HG02981 (cell line): ENCODE measurements at regions not wholly inside any gene's neighbourhood (a gene's known extent, or its start where the extent isn't known, plus 50 kb on each side); places are given as distances from the start of the nearest gene placed in this dataset.

ENCODE experiments used
- ATAC-seq: cut with Tn5 transposase; IDR thresholded peaks from one replicate; pipeline ENCODE4 v1.9.1; 2021; ENCODE audit warnings: mild to moderate bottlenecking, moderate library complexity; ENCODE audit not compliant: unreplicated experiment

- ATAC-seq, result no peak
These were observed 391.7 kb upstream of the HTR2A start for GRCh38 chr13:47288546-47288945.

DNA sequence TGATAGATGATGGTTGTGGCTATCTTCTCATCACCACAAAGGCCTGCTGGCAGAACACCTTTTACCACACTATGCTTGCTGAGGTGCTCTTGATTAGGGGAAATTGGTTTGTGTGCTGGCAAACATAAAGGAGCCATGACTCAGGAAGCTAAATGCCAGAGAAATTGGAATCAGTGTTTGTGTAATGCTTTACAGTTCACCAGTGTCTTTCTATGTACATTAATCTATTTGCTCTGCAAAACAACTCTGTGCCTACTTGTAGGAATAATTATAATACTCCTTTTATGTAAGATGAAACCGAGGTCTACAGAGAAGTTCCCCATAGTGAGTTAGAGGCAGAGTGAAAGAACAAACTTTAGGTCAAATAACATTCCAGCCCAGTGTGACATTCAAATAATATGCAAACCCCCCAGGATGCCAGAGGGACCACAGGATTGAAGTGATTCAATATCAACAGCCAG lies 390.5 kb upstream of the HTR2A start:
- ATAC-seq, result no peak

DNA sequence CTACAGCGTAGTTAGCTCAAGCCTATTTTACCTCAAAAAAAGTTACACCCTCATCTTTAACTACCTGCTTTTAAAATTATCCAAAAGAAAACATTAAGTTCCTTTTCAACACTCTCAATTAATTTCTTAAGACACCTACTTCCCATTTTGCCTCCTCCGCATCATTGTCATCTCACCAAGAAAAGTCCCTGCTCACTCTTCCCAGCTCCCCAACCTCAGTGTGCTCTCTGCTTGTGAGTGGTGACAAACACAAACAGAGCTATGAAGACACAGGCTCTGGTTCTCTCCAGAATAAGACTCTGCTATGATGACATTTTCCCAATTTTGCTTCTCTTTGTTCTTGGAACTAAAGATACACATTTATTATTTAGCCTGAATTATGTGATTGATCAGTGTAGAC lies 385.1 kb upstream of the HTR2A start:
- ATAC-seq, result no peak

GRCh38 chr13:47279920-47280319 lies 383.1 kb upstream of the HTR2A start:
- no peak for ATAC-seq

DNA sequence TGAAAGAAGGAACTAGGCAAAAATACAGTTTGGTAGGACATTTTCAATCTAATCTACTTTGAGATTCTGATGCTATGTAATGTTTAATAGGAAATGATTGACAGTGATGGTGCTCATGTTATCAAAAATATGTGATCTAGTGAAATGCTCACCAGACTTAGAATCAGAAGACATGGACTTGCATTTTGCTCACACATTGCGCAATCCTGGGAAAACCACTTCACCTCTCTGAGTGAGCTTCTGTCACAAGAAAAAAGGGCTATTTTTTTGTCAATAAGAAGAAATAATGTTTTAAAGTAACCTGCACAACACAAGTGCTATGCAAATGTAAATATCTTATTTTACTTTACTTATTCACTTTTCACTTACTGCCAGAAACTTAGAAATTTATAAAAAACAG lies 380.9 kb upstream of the HTR2A start:
- no peak for ATAC-seq

- no peak for ATAC-seq
These were observed 371.4 kb upstream of the HTR2A start for GRCh38 chr13:47268270-47268669.

DNA sequence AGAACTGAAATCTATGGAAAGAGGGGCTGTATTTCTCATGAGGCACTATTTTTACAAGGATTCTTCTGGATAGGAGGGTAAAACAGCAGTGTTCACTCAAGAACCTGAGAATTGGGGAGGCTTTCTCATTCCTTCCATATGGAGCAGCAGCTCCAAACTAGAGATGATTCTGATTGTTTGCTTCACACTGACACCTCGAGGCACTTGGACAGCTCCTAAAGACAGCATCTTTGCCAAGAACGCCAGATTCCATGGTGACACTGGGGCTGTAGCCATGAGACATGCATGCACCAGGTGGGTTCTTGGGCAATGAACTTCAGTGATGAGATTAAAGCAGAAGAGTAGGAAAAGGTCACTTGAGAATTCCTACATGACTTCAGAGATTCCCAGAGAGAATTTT lies 361.5 kb upstream of the HTR2A start:
- ATAC-seq, result no peak

DNA sequence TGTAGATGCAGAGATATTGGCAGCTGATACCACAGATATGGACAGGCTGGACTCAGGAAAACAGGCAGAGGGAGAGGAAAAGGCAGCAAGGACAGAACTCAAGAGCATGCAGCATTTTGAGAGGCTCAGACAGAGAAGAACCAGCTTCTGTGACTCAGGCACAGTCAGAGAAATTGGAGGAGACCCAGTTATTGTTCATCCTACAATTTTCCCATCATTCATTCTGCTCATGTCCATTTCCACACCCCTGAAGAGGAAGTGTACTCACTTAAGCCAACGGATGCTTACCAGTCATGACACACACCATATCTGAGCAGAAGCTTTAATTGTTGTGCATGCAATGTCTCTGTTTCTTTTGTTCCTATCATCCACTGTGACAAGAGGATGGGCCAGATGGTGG lies 359.8 kb upstream of the HTR2A start:
- no peak for ATAC-seq

GRCh38 chr13:47252627-47253026 lies 355.8 kb upstream of the HTR2A start:
- no peak for ATAC-seq

DNA sequence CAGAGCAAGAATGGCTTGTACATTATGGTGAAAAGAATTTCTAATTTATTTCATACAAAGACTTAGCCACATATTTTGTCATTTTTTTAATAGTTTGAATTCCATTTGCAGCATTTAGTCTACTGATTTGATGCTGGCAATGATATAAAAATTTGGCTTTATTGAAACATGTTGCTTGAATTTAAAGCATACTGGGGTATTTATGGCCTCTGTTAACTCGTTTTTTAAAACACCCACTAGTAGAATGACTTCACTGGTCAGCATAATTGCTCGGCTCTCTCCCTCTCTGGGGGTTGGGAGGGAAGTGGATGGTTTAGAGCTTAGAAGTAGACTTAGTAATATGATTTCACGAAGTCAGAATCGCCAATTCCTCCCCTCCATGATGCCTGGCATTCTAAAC lies 354.9 kb upstream of the HTR2A start:
- no peak for ATAC-seq

DNA sequence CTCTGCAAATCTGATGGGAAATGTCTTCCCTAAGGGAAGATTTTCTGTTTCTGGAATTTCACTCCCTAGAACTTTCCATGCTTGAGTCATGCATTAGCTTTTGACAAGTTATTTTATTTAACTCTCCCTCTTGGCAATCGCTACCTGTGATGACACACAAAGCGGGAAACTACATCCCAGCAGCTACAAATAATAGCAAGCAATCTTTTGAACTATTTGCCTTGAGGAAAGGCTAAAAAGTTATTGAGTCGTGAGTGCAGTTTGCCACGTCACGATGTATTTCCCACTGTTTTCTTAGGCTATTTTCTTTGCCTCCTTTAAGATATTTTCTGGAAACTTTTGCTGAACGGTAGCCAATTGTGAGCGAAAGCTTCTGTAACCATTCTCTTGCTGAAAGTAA lies 353.3 kb upstream of the HTR2A start:
- ATAC-seq, result no peak

GRCh38 chr13:47249266-47249665 lies 352.4 kb upstream of the HTR2A start:
- ATAC-seq, result no peak

GRCh38 chr13:47241446-47241845 lies 344.6 kb upstream of the HTR2A start:
- no peak for ATAC-seq

DNA sequence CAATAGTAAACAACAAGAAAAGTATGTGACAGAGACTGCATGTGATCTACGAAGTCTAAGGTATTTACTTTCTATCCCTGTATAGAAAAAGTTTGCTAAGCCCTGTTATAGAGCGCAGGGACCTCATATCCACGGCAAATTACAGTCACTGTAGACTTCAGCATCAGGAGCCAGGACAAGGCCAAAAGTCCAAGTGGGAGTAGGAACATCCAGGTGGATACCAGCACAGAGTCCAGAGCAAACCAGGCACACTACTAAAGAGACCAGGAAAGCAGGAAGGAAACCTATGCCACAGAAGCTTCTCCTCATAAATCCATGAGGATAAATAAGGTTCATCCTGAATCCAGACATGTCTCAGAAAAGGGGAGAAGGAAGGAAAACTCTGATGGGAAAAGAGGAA lies 342.2 kb upstream of the HTR2A start:
- no peak for ATAC-seq

DNA sequence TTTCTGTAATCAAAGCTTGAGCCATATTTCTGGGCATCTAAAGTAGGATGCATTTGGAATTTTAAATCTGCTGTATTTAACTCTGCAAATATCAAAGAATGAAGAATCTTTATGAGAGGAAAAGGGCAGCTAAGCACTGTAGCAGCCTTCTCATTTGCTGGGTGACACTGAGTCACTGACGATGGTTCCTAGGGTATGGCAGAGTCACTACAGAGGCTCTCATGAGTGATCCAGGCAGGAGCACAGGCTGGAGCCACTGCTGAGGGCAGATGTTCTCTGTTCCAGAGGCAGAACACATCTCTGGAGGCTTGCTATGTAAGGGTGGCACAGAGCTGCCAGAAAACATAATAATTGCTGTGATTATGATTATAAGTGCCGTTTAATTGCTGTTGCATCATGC lies 340.7 kb upstream of the HTR2A start:
- ATAC-seq, result no peak

GRCh38 chr13:47233734-47234133 lies 336.9 kb upstream of the HTR2A start:
- no peak for ATAC-seq

GRCh38 chr13:47232516-47232915 lies 335.7 kb upstream of the HTR2A start:
- ATAC-seq, result no peak

GRCh38 chr13:47230155-47230554 lies 333.3 kb upstream of the HTR2A start:
- ATAC-seq, result no peak

DNA sequence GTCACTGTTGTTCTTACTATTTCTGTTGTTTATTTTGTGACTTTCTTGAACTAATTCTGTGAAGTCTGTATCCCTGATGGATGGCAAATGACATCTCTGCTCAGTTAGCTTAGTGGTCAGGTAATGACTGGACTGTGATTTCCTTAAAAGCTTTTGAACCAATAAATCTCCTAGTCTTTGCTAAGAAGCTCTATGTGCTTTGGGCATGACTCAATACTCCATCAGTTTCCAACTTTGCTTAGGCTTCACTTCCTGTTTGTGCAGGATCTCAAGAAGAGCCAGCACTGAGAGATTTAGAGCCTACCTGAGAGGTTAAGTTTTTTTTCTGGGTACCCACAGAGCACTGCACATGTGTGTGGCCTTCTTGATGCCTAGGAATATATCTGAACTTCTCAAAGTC lies 329.7 kb upstream of the HTR2A start:
- no peak for ATAC-seq

DNA sequence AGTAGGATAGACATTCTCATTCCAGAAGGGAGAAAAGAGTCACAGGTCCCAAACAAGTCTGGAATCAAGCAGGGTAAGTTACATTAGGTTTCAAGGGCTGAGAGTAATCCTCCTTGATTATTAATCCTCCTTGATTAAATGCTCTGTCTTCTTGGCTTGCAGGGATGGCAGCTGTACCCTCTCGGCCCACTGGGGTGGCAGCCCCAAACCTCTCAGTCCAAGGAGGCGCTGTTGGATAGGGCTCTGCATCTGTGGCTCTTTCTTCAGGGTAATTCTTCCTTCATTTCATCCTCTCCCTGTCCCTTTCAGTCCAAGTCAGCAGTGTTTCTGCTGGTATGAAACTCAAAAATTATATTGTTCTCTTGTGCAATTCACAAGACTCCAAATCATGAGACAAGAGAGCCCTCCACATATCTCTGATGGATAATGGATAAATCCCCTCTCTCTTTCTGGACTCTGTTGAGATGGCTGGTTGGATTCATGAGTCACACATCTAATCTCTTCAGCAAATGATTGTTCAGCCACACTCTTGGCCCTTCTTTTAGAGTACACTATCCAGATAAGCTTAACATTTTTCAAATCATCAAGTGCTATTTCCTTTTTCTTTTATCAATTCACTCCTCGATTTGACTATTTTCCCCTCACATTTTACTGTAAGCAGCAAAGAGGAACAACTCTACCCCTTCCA lies 323.7 kb upstream of the HTR2A start:
- no peak for ATAC-seq

DNA sequence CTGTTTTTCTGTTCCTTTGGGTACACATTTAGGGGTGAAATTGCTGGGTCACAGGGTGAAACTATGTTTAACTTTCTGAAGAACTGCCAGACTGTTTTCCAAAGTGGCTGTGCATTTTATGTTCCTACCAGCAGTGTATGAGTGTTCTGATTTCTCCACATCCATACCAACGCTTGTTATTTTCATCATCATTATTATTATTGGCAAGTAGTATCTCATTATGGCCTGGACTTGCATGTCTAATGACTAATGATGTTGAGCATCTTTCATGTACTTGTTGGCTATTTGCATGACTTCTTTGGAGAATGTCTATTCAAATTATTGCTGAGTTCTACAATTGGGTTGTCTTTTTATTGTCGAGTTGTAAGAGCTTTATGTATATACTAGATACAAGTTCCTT lies 321.8 kb upstream of the HTR2A start:
- ATAC-seq, result no peak

GRCh38 chr13:47216176-47216822 lies 319.4 kb upstream of the HTR2A start:
- no peak for ATAC-seq

- no peak for ATAC-seq
These were observed 318.9 kb upstream of the HTR2A start for GRCh38 chr13:47215736-47216135.
